NCI-H146 treated with DMSO at 0.1 percent for 48 hours (cell line): ENCODE measurements at regions not wholly inside any gene's neighbourhood (a gene's known extent, or its start where the extent isn't known, plus 50 kb on each side); places are given as distances from the start of the nearest gene placed in this dataset.

Experiments used
- DNase-seq: peaks from one replicate; lab custom pipeline; 2025; ENCODE audit not compliant: unreplicated experiment; lab: John Stamatoyannopoulos, UW

GRCh38 chr18:33866386-33866785 is 288.4 kb downstream of the ASXL3 start:
- DNase-seq: no peak

GRCh38 chr18:33863912-33864311 is 285.9 kb downstream of the ASXL3 start:
- DNase-seq: no peak

GRCh38 chr18:33854827-33855139 is 276.8 kb downstream of the ASXL3 start:
- no peak for DNase-seq

GRCh38 chr18:33854086-33854826 is 276.2 kb downstream of the ASXL3 start:
- DNase-seq: no peak

GRCh38 chr18:33853187-33853586 is 275.2 kb downstream of the ASXL3 start:
- DNase-seq: no peak

GRCh38 chr18:33851546-33852078 is 273.6 kb downstream of the ASXL3 start:
- no peak for DNase-seq

- DNase-seq: no peak
Measured at GRCh38 chr18:33849731-33850130, 271.7 kb downstream of the ASXL3 start.

- DNase-seq: no peak
Measured at GRCh38 chr18:33844232-33844631, 266.2 kb downstream of the ASXL3 start.

- no peak for DNase-seq
Measured at GRCh38 chr18:33841221-33841967, 263.4 kb downstream of the ASXL3 start.

DNA sequence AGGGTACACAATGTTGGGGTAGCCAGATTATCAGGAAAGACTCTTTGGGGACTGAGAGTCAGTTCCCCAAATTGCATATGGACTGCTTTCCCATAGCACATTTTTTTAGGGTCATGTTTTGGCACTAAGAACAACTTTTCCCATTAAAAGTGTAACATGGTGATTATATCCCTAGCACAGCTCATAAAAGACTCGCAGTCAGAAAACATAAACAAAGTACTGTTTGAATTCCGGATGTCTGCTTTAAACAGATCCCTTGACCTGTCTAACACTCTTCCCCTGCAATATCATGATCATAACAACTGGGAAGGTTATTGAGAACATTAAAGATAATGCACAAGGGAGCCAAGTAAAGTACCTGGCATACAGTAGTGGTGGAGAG is 262.2 kb downstream of the ASXL3 start:
- no peak for DNase-seq

- DNase-seq: peak; percentile 89
Measured at GRCh38 chr18:33839452-33840211, 261.6 kb downstream of the ASXL3 start.

- DNase-seq: no peak
Measured at GRCh38 chr18:33838054-33838453, 260.0 kb downstream of the ASXL3 start.

DNA sequence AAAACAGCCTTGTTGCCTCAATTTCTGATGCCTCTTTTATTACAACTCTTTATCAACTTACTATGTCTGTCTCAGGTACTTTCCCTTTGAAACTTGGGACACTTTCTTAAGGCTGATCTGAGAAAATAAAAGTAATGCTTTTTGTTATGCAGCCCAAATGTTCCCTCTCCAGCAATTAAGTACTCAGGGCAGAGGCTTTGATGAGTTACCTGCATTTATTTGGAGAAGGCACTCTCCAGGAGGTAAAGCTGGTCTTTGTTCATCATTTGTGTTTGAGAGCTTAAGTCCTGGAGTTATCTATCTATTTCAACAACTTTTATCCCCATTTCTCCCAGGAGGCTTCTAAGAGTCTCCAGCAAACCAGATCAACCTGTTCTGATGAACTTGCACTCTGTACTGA is 259.2 kb downstream of the ASXL3 start:
- DNase-seq: peak; percentile 71

- peak; percentile 51 for DNase-seq
Measured at GRCh38 chr18:33836564-33836963, 258.5 kb downstream of the ASXL3 start.

DNA sequence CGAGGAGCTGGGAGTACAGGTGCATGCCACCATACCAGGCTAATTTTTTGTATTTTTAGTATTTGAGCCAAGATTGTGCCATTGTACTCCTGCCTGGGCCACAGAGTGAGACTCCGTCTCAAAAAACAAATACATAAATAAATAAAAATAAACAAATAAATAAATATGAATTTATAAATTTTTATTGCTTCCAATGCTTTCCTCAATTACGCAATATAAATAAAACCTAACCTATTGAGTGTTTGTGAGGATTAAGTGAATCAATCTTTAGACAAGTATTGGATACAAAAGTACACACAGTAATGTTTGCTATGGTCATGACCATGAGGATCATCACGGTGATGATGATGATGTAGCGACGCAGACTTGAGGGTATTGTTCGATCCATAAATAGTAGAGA is 257.4 kb downstream of the ASXL3 start:
- DNase-seq: no peak

GRCh38 chr18:33833842-33834241 is 255.8 kb downstream of the ASXL3 start:
- no peak for DNase-seq

DNA sequence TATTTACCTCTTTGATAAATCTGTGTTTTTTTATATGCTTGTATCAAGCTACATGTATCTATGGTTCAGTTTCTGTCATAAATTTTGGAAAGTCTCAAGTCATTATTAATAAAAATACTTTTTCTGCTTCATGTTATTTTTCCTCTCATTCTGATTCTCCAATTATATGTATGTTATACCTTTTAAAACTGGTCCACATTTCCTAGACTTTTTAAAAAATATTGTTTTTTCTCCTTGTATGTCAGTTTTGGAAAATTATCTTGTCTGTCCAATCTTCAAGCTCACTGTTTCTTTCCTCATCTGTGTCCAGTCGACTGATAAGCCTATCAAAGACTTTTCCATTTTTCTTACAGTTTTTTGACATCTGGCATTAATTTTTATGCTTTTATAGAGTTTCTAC is 253.4 kb downstream of the ASXL3 start:
- DNase-seq: no peak

DNA sequence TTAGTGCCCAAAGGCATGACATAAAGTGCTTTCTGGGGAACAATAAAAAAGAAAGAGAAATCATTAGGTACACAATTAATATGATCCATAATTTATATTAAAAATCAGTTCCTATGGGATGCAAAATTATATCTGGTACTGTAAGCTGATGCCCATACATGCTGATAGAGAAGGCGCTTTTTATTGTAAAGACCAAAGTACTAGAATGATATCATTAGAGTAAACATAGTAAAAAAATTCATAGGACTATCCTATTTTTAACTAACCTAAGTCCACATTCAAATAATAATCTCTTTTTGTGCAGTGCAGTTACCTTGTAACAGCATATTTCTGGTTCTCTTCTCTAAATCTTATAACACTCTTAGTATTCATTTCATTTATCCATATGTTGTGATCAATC is 252.2 kb downstream of the ASXL3 start:
- no peak for DNase-seq

- no peak for DNase-seq
Measured at GRCh38 chr18:33828949-33829348, 250.9 kb downstream of the ASXL3 start.

GRCh38 chr18:33826151-33826550 is 248.1 kb downstream of the ASXL3 start:
- peak; percentile 51 for DNase-seq

- DNase-seq: no peak
Measured at GRCh38 chr18:33821503-33821902, 243.5 kb downstream of the ASXL3 start.
